Activated CD4-positive, alpha-beta T cell treated with anti-CD3 and anti-CD28 coated beads, Interleukin-2, amount 10 ng/mL, durations not matched to agents 24 days and 14 days (primary cell): ENCODE measurements at regions not wholly inside any gene's neighbourhood (a gene's known extent, or its start where the extent isn't known, plus 50 kb on each side); places are given as distances from the start of the nearest gene placed in this dataset.
"Not testable (repeated sequence)": the region's sequence is repeated elsewhere in the genome, so short reads cannot be mapped to it uniquely, and the experiment has no call there.

Experiments used
- DNase-seq: peaks from one replicate; pipeline ENCODE4 v3.0.0; 2022
- H3K27ac Mint-ChIP-seq: one replicate; pipeline ENCODE4 v1.8.0; 2022; ENCODE audit warnings: mild to moderate bottlenecking, mixed read lengths
- H3K27me3 Mint-ChIP-seq: one replicate; pipeline ENCODE4 v1.8.0; 2022; ENCODE audit warnings: mixed read lengths
- H3K36me3 Mint-ChIP-seq: one replicate; pipeline ENCODE4 v1.8.0; 2022; ENCODE audit warnings: low read depth, mild to moderate bottlenecking, mixed read lengths
- H3K4me1 Mint-ChIP-seq: one replicate; pipeline ENCODE4 v1.8.0; 2021; ENCODE audit warnings: mixed read lengths
- H3K4me3 Mint-ChIP-seq: one replicate; pipeline ENCODE4 v1.8.0; 2022; ENCODE audit warnings: mild to moderate bottlenecking, moderate library complexity, mixed read lengths
- H3K9me3 Mint-ChIP-seq: one replicate; pipeline ENCODE4 v1.8.0; 2021; ENCODE audit warnings: mixed read lengths
- intact Hi-C: fragments of 100-400 bp; cut with micrococcal nuclease; formaldehyde crosslinking; loops from one replicate; pipeline ENCODE4 v1.15.1; 2023

DNA sequence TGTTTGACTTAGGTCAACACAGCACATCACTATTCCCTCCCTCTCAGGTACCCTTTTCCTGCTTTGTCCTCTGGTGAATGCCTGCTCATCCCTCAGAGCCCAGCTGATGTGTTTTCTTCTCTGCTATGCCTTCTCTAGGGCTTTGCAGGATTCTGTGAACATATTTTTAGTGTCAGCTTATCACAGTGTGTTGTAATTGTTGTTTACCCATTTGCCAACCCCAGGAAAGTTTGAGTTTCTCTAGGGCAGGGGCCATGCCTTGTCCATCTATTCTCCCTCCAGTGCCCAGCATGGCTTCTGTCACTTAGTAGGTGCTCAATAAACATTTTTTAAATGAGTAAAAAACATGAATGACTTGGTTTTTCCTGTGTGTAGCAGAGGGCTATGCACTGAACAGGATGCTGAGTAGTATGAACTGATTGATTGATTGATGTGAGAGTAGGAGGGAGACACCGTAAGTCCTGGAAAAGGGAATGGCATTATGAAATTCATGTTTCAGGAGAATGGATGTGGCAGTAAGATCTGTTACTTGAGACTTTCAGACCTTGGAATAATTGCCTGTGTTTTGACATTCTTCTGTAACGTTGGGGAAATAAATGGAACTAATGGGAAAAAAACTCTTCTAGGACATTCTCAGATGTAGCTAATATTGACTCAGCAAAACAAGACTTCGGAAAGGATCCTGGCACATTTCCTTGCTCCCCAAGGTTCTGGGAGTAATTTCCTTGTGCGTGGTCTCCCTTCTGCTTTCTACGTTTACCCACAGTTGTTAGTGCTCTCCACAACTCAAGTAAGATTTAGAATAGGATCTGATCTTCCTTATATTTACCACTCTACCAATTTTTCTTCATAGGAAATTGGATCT, 267.3 kb upstream of the TBL1XR1 start:
- no peak for DNase-seq
- Mint-ChIP-seq H3K9me3 (peaks cover 14% of the 10 kb centered on the region), H3K27ac (no peak overlapping the region), H3K36me3 (no peaks in the 10 kb centered on the region), H3K4me1 (no peaks in the 10 kb centered on the region), H3K4me3 (no peak overlapping the region), H3K27me3 (no peaks in the 10 kb centered on the region)
- intact Hi-C loops, result no loop called here

DNA sequence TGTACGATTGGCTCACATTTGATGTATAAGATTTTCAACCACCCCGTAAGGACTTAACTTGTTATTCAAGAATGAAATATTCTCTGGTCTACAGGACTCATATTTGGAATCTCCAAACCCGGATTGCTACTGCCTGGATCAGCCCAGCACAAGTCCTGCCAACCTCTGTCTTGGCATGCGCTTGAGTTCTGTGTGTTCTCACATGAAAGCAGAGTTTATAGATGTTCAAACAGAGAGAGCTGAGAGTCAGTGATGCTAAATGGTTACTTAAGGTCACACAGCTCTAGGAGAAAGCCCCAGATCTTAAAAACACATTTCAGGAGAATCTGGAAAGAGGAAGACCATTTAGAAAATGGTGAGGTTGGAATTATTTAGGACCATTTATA, 268.0 kb upstream of the TBL1XR1 start:
- intact Hi-C loops, result no loop called here

GRCh38 chr3:177466074-177466473, 268.8 kb upstream of the TBL1XR1 start:
- no peak for DNase-seq
- intact Hi-C loops, result no loop called here
- Mint-ChIP-seq H3K27ac (no peak overlapping the region), H3K9me3 (peaks cover 15% of the 10 kb centered on the region), H3K4me3 (no peak overlapping the region), H3K27me3 (no peaks in the 10 kb centered on the region), H3K4me1 (no peaks in the 10 kb centered on the region), H3K36me3 (no peaks in the 10 kb centered on the region)

More for the DNA sequence above, 268.0 kb upstream of the TBL1XR1 start:
- Mint-ChIP-seq H3K4me3 (no peak overlapping the region), H3K4me1 (no peaks in the 10 kb centered on the region), H3K27me3 (no peaks in the 10 kb centered on the region), H3K36me3 (no peaks in the 10 kb centered on the region), H3K27ac (no peak overlapping the region), H3K9me3 (peaks cover 15% of the 10 kb centered on the region)
- DNase-seq, result no peak

DNA sequence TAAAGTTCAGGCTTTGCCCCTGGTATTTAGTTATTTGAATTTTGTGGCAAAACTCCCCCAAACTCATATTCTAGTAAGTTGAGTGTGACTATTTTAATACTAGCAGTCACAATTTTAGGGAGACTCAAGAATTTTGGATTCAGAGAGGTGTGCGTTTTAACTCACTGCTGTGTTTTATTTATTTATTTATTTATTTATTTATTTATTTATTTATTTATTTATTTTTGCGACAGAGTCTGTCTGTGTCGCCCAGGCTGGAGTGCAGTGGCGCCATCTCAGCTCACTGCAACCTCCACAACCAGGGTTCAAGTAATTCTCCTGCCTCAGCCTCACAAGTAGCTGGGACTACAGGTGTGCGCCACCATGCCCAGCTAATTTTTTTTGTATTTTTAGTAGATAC, 269.3 kb upstream of the TBL1XR1 start:
- DNase-seq, H3K4me1 Mint-ChIP-seq, H3K27ac Mint-ChIP-seq, H3K36me3 Mint-ChIP-seq, intact Hi-C loops, H3K4me3 Mint-ChIP-seq, H3K27me3 Mint-ChIP-seq: not testable (repeated sequence)
- H3K9me3 Mint-ChIP-seq, result peaks cover 15% of the 10 kb centered on the region

- Mint-ChIP-seq H3K4me1 (no peaks in the 10 kb centered on the region), H3K4me3 (no peak overlapping the region), H3K27me3 (no peaks in the 10 kb centered on the region), H3K36me3 (no peaks in the 10 kb centered on the region), H3K9me3 (peaks cover 15% of the 10 kb centered on the region), H3K27ac (no peak overlapping the region)
- intact Hi-C loops, result no loop called here
- DNase-seq, result no peak
Observed at GRCh38 chr3:177467247-177467985, 270.1 kb upstream of the TBL1XR1 start.

DNA sequence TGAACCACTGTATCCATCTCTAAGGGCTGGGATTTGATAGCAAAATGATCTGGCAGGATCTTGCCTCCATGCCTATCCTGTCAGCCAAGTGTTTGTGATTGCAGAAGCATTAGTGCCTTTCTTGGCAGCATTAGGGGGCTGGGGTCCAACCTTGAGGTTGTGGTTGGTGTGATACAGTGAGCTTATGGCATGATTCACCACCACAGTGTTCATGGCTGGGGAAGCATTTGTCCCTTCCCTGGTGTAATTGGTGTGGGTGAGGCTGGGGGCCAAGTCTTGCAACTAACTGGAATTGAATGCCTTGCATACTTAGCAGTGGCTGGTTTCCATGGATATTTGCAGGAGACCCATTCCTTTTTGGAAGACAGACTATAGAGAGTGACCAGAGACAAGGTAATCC, 271.0 kb upstream of the TBL1XR1 start:
- intact Hi-C loops, result no loop called here
- H3K27me3 Mint-ChIP-seq, result no peaks in the 10 kb centered on the region

GRCh38 chr3:177468816-177469215, 271.5 kb upstream of the TBL1XR1 start:
- Mint-ChIP-seq H3K36me3 (no peaks in the 10 kb centered on the region), H3K4me1 (no peaks in the 10 kb centered on the region), H3K4me3 (no peak overlapping the region), H3K27me3 (no peaks in the 10 kb centered on the region), H3K27ac (no peak overlapping the region), H3K9me3 (peaks cover 15% of the 10 kb centered on the region)
- intact Hi-C loops, result no loop called here
- DNase-seq, result no peak

More for the DNA sequence above, 271.0 kb upstream of the TBL1XR1 start:
- Mint-ChIP-seq H3K36me3 (no peaks in the 10 kb centered on the region), H3K9me3 (peaks cover 15% of the 10 kb centered on the region), H3K4me3 (no peak overlapping the region), H3K27ac (no peak overlapping the region), H3K4me1 (no peaks in the 10 kb centered on the region)
- no peak for DNase-seq

DNA sequence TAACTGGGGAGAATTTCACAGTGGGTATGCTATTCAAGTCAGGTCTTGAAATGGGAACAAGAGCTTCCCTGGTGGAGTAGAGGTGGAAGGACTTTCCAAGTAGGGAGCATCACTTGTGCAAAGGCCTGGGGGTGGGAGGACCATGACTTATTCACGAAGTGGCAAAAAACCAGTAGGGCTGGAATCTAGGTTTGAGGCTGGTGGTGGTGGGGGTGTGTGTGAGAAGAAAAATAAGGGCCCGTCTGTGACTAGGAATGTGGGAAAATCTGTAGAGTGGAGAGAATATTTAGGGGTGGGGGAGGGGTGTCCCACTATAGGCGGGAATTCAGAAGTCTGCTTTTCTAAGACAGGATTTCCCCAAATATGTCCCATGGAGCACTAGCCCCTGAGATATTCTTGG, 271.9 kb upstream of the TBL1XR1 start:
- no peak for DNase-seq
- no peak overlapping the region for H3K4me3 Mint-ChIP-seq
- no peaks in the 10 kb centered on the region for H3K4me1 Mint-ChIP-seq
- H3K9me3 Mint-ChIP-seq, result peaks cover 15% of the 10 kb centered on the region
- no peaks in the 10 kb centered on the region for H3K27me3 Mint-ChIP-seq
- intact Hi-C loops, result no loop called here
- no peaks in the 10 kb centered on the region for H3K36me3 Mint-ChIP-seq
- H3K27ac Mint-ChIP-seq, result no peak overlapping the region

- no peaks in the 10 kb centered on the region for H3K36me3 Mint-ChIP-seq
- H3K27ac Mint-ChIP-seq, result no peak overlapping the region
- H3K4me3 Mint-ChIP-seq, result no peak overlapping the region
- DNase-seq, result no peak
- H3K9me3 Mint-ChIP-seq, result peaks cover 12% of the 10 kb centered on the region
- H3K4me1 Mint-ChIP-seq, result no peaks in the 10 kb centered on the region
- no peaks in the 10 kb centered on the region for H3K27me3 Mint-ChIP-seq
- intact Hi-C loops, result no loop called here
Observed at GRCh38 chr3:177470197-177470941, 273.1 kb upstream of the TBL1XR1 start.

GRCh38 chr3:177471733-177472480, 274.6 kb upstream of the TBL1XR1 start:
- no peaks in the 10 kb centered on the region for H3K36me3 Mint-ChIP-seq
- H3K27ac Mint-ChIP-seq, result no peak overlapping the region
- no peak for DNase-seq
- peaks cover 9% of the 10 kb centered on the region for H3K9me3 Mint-ChIP-seq
- H3K27me3 Mint-ChIP-seq, result no peaks in the 10 kb centered on the region
- H3K4me1 Mint-ChIP-seq, result no peaks in the 10 kb centered on the region
- intact Hi-C loops, result no loop called here
- H3K4me3 Mint-ChIP-seq, result no peak overlapping the region

DNA sequence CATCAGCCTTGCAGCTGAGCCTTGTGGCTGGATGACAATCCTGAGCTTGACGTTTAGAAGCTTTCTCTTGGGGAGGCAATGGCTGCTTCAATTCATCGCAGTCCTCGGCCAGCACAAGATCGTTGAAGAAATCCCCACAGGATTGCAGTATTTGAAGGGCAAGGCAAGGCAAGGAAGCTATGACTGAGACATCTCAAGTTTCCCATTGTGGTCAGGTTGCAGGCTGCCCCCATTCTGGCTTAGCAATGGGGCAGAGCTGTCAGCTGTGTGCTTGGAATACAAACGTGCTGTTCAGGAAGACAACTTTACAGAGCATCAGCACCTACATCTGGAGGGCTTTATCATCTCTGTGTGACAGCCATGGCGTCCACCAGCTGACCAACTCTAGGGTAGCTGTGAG, 275.9 kb upstream of the TBL1XR1 start:
- H3K27me3 Mint-ChIP-seq, result no peaks in the 10 kb centered on the region

GRCh38 chr3:177473903-177474302, 276.6 kb upstream of the TBL1XR1 start:
- Mint-ChIP-seq H3K4me1 (no peaks in the 10 kb centered on the region), H3K27ac (no peak overlapping the region), H3K36me3 (no peaks in the 10 kb centered on the region), H3K27me3 (no peaks in the 10 kb centered on the region), H3K9me3 (peaks cover 7% of the 10 kb centered on the region), H3K4me3 (no peak overlapping the region)
- no peak for DNase-seq
- intact Hi-C loops, result no loop called here

More for the DNA sequence above, 275.9 kb upstream of the TBL1XR1 start:
- Mint-ChIP-seq H3K4me3 (no peak overlapping the region), H3K4me1 (no peaks in the 10 kb centered on the region), H3K9me3 (peaks cover 9% of the 10 kb centered on the region), H3K36me3 (no peaks in the 10 kb centered on the region), H3K27ac (no peak overlapping the region)
- intact Hi-C loops, result no loop called here
- no peak for DNase-seq

GRCh38 chr3:177474652-177475355, 277.5 kb upstream of the TBL1XR1 start:
- Mint-ChIP-seq H3K9me3 (peaks cover 4% of the 10 kb centered on the region), H3K27me3 (no peaks in the 10 kb centered on the region), H3K4me1 (no peaks in the 10 kb centered on the region), H3K27ac (no peak overlapping the region), H3K36me3 (no peaks in the 10 kb centered on the region), H3K4me3 (no peak overlapping the region)
- DNase-seq, result no peak
- intact Hi-C loops, result no loop called here
